ENCODE measurements at regions not wholly inside any gene's neighbourhood (a gene's known extent, or its start where the extent isn't known, plus 50 kb on each side); places are given as distances from the start of the nearest gene placed in this dataset.

- TF ChIP-seq, protein P1, sequence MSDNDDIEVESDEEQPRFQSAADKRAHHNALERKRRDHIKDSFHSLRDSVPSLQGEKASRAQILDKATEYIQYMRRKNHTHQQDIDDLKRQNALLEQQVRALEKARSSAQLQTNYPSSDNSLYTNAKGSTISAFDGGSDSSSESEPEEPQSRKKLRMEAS (IDR thresholded peaks at IDR 0.05; ENCODE audit: low read depth, low read length) = no peak
- TF ChIP-seq MYC (IDR thresholded peaks at IDR 0.05; ENCODE audit: low read depth, low read length) (no peak), POLR2A (IDR thresholded peaks at IDR 0.05; ENCODE audit: extremely low read depth, insufficient read length) (no peak)
- TF ChIP-seq, protein P2, sequence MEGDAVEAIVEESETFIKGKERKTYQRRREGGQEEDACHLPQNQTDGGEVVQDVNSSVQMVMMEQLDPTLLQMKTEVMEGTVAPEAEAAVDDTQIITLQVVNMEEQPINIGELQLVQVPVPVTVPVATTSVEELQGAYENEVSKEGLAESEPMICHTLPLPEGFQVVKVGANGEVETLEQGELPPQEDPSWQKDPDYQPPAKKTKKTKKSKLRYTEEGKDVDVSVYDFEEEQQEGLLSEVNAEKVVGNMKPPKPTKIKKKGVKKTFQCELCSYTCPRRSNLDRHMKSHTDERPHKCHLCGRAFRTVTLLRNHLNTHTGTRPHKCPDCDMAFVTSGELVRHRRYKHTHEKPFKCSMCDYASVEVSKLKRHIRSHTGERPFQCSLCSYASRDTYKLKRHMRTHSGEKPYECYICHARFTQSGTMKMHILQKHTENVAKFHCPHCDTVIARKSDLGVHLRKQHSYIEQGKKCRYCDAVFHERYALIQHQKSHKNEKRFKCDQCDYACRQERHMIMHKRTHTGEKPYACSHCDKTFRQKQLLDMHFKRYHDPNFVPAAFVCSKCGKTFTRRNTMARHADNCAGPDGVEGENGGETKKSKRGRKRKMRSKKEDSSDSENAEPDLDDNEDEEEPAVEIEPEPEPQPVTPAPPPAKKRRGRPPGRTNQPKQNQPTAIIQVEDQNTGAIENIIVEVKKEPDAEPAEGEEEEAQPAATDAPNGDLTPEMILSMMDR (IDR thresholded peaks at IDR 0.05; ENCODE audit: low read depth, low read length) = no peak
- no peak for DNase-seq (ENCODE audit: low read depth)
- no peak overlapping the region for H3K4me3 ChIP-seq (ENCODE audit: low read depth, low read length)
Measured at GRCh38 chr12:85713373-85713772, 122.8 kb downstream of the RASSF9 start.

DNA sequence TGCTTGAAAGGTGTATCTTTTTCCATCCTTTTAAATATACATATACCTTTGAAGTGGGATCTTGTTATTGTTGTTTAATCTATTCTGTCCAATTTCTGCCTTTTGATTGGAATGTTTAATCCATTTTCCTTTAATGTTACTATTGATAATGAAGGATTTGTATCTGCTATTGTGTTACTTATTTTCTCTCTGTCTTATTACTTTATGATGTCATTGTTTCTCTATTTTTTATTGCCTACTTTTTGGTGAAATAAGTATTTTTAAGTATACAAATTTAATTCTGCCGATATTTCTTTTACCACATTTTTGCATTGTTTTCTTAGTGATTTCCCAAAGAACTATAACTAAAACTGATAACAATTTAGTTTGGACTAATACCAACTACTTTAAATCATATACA is 121.8 kb downstream of the RASSF9 start:
- no peak overlapping the region for H3K4me3 ChIP-seq (ENCODE audit: low read depth, low read length)
- no peak for DNase-seq (ENCODE audit: low read depth)
- TF ChIP-seq, protein P2 (IDR thresholded peaks at IDR 0.05; ENCODE audit: low read depth, low read length) = no peak
- TF ChIP-seq POLR2A (IDR thresholded peaks at IDR 0.05; ENCODE audit: extremely low read depth, insufficient read length) = no peak
- TF ChIP-seq, protein P1 (IDR thresholded peaks at IDR 0.05; ENCODE audit: low read depth, low read length) = no peak
- no peak for TF ChIP-seq MYC (IDR thresholded peaks at IDR 0.05; ENCODE audit: low read depth, low read length)

DNA sequence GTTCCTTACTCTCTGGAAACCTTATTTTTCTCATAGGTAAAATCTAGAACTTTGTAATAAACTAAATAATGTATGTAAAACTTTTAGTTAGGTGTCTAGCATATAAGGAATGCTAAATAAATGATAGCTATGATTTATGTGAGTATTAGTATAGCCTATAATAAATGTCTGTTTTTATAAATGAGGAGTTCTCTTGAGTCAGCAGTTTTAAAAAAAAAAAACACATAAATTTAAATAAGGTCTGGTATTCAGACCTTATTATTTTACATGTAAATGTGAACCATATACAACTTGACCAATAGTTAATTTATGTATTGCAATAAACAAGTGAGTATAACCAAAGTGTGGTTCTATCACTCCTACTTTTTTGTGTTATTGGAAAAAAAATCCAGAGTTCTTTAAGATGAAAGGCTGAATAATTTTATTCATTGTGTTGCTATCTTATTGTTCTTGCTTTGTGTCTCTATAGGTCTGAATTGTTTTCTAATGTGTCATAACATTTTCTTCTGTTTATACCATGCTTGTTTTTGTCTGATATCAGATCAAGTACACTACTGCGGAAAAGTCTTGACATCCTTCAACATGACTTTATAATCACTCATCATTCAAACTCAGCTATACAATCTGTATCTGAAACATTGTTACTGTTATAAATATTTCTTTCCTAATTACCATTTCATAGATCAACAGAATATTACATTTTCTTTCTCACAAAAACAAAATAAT is 115.7 kb downstream of the RASSF9 start:
- no peak for DNase-seq (ENCODE audit: low read depth)
- no peak for TF ChIP-seq POLR2A (IDR thresholded peaks at IDR 0.05; ENCODE audit: extremely low read depth, insufficient read length)
- no peak for TF ChIP-seq MYC (IDR thresholded peaks at IDR 0.05; ENCODE audit: low read depth, low read length)
- TF ChIP-seq, protein P1 (IDR thresholded peaks at IDR 0.05; ENCODE audit: low read depth, low read length) = no peak
- no peak overlapping the region for H3K4me3 ChIP-seq (ENCODE audit: low read depth, low read length)

DNA sequence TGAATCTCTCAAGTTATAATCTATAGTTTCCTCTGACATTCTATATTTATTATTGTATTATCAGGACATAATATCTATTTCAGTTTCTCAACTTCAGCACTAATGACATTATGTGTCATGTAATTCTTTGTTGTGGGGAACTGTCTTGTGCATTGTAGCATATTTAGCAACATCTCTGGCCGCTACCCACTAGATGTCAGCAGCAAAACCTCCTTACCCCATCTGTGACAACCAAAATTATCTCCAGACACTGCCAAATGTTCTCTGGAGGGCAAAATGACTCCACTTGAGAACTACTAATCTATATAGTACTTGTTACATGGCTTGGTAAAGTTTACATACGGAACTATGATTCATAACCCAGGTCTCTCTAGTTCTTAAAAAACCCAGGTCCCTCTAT is 110.2 kb downstream of the RASSF9 start:
- TF ChIP-seq MYC (IDR thresholded peaks at IDR 0.05; ENCODE audit: low read depth, low read length) (no peak), POLR2A (IDR thresholded peaks at IDR 0.05; ENCODE audit: extremely low read depth, insufficient read length) (no peak)
- TF ChIP-seq, protein P1 (IDR thresholded peaks at IDR 0.05; ENCODE audit: low read depth, low read length) = no peak
- TF ChIP-seq, protein P2 (IDR thresholded peaks at IDR 0.05; ENCODE audit: low read depth, low read length) = no peak
- H3K4me3 ChIP-seq (ENCODE audit: low read depth, low read length) = no peak overlapping the region
- DNase-seq (ENCODE audit: low read depth) = peak; percentile 17

DNA sequence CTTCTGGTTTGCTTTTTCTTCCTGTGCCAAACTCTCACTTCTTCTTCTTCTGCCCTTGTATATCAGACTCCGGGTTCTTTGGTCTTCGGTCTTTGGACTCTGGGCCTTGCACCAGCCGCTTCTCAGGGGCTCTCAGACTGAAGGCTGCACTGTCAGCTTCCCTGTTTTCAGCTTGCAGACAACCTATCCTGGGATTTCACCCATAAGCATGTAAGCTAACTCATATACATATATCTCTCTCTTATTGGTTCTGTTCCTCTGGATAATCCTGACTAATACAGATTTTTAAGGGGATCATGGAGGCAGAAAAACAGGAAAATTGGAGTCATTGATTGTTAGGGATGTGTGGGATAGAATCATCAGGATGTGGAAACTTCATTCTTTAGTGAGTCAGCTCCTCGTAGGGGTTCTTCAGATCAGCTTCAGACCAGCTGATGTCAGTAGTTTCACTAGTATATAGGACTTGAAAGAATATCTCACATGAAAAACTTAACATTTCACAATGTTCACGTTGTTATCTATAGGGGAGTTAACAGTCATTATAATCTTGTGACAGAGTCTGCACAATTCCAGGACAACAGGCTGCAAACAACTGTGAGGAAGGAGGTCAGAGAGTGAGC is 102.9 kb downstream of the RASSF9 start:
- no peak overlapping the region for H3K4me3 ChIP-seq (ENCODE audit: low read depth, low read length)
- TF ChIP-seq, protein P2 (IDR thresholded peaks at IDR 0.05; ENCODE audit: low read depth, low read length) = no peak
- no peak for TF ChIP-seq MYC (IDR thresholded peaks at IDR 0.05; ENCODE audit: low read depth, low read length)
- TF ChIP-seq, protein P1 (IDR thresholded peaks at IDR 0.05; ENCODE audit: low read depth, low read length) = no peak
- no peak for TF ChIP-seq POLR2A (IDR thresholded peaks at IDR 0.05; ENCODE audit: extremely low read depth, insufficient read length)
- no peak for DNase-seq (ENCODE audit: low read depth)

- DNase-seq (ENCODE audit: low read depth) = no peak
- TF ChIP-seq, protein P1 (IDR thresholded peaks at IDR 0.05; ENCODE audit: low read depth, low read length) = no peak
- TF ChIP-seq, protein P2 (IDR thresholded peaks at IDR 0.05; ENCODE audit: low read depth, low read length) = no peak
Measured at GRCh38 chr12:85733984-85734383, 102.2 kb downstream of the RASSF9 start.

More at GRCh38 chr12:85733984-85734383, 102.2 kb downstream of the RASSF9 start:
- no peak overlapping the region for H3K4me3 ChIP-seq (ENCODE audit: low read depth, low read length)
